Transverse colon (tissue), 3 donors: ENCODE measurements at regions not wholly inside any gene's neighbourhood (a gene's known extent, or its start where the extent isn't known, plus 50 kb on each side); places are given as distances from the start of the nearest gene placed in this dataset.

Experiments used
- CTCF ChIP-seq, 5 experiments: fragments of 200-600 bp in 3 of 5; fragments of 450-650 bp in 2 of 5; sonication (generic) in 3 of 5; IDR thresholded peaks; 1 replicate in 2 of 5; 2 replicates in 3 of 5; pipeline ENCODE4 v1.5.1; 2016 to 2017; ENCODE audit warnings: antibody characterized with exemption in 5 of 5, inconsistent platforms in 3 of 5, mild to moderate bottlenecking in 2 of 5, moderate library complexity in 1 of 5
- POLR2A ChIP-seq: fragments of 450-650 bp; IDR thresholded peaks from one replicate; pipeline ENCODE4 v1.6.1; 2016; ENCODE audit warnings: antibody characterized with exemption, mild to moderate bottlenecking, moderate library complexity

- TF ChIP-seq CTCF (IDR thresholded peaks at IDR 0.05) = no peak
- no peak for TF ChIP-seq POLR2A
Observed at GRCh38 chr13:40228990-40229389, 437.5 kb downstream of the FOXO1 start.
